HG02798 (cell line): ENCODE measurements at regions not wholly inside any gene's neighbourhood (a gene's known extent, or its start where the extent isn't known, plus 50 kb on each side); places are given as distances from the start of the nearest gene placed in this dataset.

Source experiments
- ATAC-seq: cut with Tn5 transposase; IDR thresholded peaks from one replicate; pipeline ENCODE4 v1.9.1; 2021; ENCODE audit warnings: mild to moderate bottlenecking; ENCODE audit not compliant: unreplicated experiment, poor library complexity

DNA sequence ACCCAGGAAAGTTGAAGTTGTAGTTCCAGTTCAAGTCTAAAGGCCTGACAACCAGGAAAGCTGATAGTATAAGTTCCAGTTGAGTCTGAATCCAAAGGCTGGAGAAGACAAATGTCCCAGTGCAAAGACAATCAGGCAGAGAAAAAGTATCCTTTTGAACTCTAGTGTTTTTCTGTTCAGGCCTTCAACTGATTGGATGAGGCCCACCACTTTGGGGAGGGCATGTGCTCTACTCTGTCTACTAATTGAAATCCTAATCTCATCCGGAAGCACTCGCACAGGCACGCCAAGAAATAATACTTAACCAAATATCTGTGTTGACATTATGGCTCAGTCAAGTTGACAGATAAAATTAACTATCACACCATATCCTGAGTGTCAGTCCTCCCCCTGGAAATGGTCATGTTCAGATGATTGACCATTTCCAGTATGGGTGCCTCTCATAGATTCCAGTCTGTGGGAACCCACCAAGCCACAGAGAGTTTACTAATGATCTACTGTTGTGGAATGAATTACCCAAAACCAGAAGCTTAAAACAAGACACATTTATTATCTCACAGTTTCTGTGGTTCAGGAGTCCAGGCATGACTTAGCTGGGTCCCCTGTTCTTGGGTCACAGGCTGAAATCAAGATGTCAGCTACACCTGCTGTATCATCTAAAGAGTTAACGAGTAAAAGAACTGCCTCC, 296.3 kb upstream of the ZP4 start:
- ATAC-seq, result no peak

GRCh38 chr1:238177960-238178645, 287.4 kb upstream of the ZP4 start:
- ATAC-seq, result no peak

DNA sequence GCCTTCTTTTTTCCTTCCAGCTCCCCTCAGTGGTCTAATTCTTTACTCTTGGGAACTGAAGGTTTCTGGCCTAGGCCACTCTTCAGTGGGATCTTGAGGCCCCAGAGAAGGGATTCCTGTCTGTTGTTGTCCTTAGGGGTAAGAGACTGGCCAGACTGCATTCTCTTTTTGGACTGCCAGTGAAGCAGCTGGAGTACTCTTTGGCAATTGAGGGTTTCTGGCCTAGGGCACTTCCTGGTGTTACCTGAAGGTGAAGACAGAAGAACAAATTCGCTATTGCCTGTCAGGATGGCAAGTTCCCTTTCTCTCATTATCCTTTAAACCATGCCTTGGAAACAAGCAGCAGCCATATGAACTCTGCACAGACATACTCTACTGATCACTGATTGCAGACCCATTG, 286.6 kb upstream of the ZP4 start:
- ATAC-seq, result no peak

DNA sequence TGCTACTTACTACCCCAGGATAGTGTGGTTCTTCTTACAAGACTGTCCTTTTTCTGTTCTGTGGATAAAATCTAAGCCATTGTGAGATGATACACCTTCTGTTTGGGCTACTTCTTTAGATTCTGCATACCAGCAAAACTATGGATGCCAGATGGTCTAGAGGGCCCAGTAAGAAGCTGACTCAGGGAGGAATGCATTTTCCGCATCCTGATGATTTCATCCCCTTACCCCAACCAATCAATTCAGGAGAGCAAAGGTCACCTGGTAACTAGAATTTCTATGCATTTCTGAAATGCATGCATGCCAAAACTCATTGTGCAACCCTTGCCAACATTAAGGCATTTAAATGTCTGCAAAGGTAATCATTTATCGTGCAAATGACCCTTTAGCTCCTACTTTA, 285.7 kb upstream of the ZP4 start:
- ATAC-seq, result no peak

GRCh38 chr1:238171985-238172384, 281.3 kb upstream of the ZP4 start:
- no peak for ATAC-seq

DNA sequence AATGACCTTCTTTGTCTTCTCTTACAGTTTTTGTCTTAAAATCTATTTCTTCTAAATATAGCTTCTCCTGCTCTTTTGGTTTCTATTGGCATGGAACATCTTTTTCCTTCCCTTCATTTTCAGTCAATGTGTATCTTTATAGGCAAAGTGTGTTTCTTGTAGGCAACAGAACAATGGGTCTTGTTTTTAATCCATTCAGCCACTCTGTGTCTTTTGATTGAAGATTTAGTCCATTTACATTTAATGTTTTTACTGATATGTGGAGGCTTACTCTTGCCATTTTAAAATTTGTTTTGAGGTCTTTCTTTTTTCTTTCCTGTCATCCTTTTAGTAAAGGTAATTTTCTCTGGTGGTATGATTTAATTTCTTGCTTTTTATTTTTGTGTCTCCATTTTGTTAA, 271.2 kb upstream of the ZP4 start:
- ATAC-seq, result no peak

GRCh38 chr1:238153939-238154338, 263.2 kb upstream of the ZP4 start:
- no peak for ATAC-seq

DNA sequence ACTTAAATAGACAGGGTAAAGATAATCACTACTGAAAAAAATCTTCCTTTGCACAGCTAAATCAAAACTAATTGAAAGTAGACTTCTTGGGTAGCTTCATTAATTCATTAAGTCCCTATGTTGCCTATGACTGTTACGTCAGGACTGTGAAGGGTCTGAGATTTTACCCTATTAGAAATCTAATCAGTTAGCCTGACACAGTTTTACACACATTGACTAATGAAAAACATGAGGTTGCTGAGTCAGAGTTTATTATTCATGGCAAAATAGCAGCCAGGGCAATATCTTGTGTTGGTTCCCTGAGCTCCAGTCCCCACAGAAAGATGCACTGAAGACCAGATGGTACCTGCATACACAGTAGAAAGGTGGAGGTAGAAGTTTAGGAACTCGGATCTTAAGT, 262.5 kb upstream of the ZP4 start:
- ATAC-seq, result no peak

DNA sequence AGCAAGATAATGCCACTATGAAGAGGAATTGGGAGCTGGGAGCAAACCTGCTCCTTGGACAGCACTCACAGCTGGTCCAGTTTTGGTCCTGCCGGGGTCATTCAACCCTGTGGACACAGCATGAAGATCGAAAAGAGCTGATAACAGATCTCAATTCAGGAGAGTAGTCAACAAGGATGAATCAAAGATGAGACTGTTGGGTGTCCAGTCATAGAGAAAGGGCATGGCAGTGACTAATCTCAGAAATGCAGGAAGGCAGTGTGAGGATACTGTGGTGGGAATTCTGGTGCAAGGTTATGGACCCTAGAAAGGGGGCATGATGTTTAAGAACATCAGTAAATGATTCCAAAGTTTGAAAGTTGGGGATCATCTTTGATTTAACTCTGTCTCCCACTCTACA, 261.4 kb upstream of the ZP4 start:
- ATAC-seq, result no peak

GRCh38 chr1:238143038-238143437, 252.3 kb upstream of the ZP4 start:
- ATAC-seq, result no peak

GRCh38 chr1:238141353-238141752, 250.6 kb upstream of the ZP4 start:
- ATAC-seq, result no peak

GRCh38 chr1:238139713-238140112, 249.0 kb upstream of the ZP4 start:
- no peak for ATAC-seq

GRCh38 chr1:238138059-238138626, 247.4 kb upstream of the ZP4 start:
- no peak for ATAC-seq

DNA sequence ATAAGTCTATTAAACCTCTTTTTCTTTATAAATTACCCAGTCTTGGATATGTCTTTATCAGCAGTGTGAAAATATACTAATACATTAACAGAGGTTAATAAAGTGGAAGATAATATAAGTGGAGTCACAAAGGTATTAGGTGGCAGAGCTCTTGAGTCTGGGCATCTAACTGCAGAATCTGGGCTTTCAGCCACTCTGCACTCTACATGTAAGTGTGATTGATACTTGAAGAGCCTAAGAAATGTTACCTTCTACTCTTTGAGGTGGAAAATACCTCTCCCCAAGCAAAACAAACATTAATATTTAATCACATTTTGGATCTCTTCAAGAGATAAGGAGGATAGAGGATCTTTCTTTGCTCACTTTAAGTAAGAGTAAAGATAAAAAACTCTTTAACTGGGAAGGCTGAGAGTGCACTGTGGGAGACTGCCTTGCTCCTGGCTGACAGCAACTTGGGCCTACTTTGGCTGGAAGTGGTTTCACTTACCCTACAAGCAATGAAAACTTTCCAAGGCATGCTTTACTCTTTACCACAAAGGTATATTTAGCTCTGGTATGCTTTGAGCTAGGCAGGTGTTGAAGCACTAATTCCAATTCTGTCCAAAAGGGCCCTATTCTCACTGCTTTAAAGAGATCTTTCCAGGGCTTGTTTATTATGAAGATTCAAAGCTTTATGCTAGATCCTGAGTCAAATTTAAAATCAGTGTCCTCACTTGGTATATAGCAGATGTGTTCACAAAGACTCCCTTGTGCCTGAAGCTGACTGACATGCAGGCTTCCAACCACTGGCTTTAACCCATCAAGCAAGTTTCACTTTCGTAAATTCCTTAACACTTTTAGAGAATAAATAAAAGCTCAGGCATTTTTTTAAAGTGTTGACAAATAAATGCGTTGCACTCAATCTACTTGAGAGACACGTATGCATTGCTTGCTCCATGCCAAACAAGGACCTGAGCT, 245.3 kb upstream of the ZP4 start:
- ATAC-seq, result no peak

DNA sequence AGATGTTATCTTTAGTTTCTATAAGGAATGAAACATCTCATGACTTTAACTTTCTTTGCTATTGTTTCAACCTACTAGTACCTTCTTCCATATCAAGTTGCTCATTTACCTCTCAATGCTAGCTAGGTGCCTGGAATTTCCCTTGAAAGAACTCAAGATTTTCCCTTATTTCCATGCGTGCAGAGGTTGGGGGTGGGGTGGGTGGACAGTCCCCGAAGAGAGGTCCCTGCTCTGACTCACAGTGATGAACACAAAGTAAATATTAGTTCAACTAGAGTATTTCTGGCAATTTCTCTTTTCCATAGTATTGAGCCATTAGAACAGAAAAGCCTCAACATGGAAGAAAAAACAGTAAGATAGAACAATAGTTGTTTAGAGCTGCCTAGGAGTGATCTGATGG, 239.0 kb upstream of the ZP4 start:
- ATAC-seq, result no peak

GRCh38 chr1:238123201-238123600, 232.5 kb upstream of the ZP4 start:
- ATAC-seq, result no peak

- ATAC-seq, result no peak
These were observed 229.1 kb upstream of the ZP4 start for GRCh38 chr1:238119861-238120260.

GRCh38 chr1:238119060-238119459, 228.3 kb upstream of the ZP4 start:
- ATAC-seq, result no peak

DNA sequence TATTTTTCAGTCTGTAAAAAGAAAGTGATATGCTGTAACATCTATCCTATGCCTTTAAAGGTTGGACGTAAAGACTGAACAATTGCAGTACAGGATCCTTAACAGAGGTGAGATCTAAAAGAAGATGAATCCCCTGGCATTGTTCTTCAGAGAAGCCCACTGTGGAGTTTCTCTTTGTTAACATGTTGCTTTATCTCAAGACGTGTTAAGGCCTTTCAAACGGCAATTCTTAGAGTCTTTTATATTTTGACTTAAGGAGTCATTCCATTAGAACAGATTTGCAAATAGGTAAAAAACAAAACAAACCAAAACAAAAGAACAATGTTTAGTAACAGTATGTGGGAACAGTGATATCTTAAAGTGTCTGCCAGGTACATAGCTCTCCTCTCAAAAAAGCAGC, 225.1 kb upstream of the ZP4 start:
- no peak for ATAC-seq

DNA sequence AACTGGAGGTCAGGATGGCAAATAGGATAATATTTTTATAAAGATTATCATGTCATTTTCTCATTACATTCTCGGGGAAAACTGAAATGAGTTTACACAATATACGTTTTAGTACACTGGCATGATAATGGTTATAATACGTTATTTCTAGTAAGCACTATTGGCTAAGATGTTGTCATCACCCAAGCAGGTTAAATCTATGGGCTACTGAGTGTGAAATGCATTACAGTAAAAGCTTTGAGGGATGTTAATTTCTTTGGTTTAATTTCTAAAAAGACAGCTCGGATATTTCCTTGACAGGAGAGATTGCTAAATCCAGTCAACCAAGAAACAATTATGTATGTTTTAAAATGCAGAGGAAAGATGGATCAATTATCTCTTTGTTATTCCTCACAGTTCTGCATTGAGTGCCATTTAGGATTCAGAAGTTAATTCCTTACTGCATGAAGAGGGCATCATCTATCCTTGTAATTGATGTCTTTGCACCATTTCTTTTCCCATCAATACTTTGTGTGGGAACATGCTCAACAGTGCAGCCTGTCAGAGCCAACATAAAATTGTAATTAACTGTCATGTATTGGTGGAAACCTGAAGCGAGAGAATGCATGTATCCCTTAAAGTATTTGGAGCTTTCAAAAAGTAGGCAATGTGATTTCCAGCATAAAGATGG, 222.4 kb upstream of the ZP4 start:
- ATAC-seq, result no peak
